ENCODE measurements at regions not wholly inside any gene's neighbourhood (a gene's known extent, or its start where the extent isn't known, plus 50 kb on each side); places are given as distances from the start of the nearest gene placed in this dataset.

DNA sequence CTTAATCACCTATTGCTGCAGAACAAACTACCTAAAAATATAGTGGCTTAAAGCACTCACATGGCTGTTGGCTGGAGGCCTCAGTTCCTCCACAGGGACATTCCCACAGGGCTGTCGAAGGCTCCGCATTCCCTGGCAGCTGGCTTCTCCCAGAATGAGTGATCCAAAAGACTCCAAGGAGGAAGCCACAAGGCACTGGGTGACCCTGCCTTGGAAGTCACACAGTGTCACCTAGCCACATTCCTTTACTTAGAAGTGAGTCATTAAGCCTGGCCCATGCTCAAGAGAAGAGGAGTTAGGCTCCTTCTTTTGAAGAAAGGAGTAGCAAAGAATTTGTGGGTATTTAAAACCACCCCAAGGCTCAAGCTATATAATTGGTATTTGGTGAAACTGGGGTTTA, 63.9 kb upstream of the MAP1LC3B2 start:
- no peak for TF ChIP-seq FOXP2 (optimal IDR thresholded peaks at IDR 0.05; ENCODE audit: borderline replicate concordance, extremely low read depth, extremely low read length, insufficient read depth)
- TF ChIP-seq, protein P1, sequence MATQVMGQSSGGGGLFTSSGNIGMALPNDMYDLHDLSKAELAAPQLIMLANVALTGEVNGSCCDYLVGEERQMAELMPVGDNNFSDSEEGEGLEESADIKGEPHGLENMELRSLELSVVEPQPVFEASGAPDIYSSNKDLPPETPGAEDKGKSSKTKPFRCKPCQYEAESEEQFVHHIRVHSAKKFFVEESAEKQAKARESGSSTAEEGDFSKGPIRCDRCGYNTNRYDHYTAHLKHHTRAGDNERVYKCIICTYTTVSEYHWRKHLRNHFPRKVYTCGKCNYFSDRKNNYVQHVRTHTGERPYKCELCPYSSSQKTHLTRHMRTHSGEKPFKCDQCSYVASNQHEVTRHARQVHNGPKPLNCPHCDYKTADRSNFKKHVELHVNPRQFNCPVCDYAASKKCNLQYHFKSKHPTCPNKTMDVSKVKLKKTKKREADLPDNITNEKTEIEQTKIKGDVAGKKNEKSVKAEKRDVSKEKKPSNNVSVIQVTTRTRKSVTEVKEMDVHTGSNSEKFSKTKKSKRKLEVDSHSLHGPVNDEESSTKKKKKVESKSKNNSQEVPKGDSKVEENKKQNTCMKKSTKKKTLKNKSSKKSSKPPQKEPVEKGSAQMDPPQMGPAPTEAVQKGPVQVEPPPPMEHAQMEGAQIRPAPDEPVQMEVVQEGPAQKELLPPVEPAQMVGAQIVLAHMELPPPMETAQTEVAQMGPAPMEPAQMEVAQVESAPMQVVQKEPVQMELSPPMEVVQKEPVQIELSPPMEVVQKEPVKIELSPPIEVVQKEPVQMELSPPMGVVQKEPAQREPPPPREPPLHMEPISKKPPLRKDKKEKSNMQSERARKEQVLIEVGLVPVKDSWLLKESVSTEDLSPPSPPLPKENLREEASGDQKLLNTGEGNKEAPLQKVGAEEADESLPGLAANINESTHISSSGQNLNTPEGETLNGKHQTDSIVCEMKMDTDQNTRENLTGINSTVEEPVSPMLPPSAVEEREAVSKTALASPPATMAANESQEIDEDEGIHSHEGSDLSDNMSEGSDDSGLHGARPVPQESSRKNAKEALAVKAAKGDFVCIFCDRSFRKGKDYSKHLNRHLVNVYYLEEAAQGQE (IDR thresholded peaks at IDR 0.05; ENCODE audit: insufficient read depth in 1 of 2, low read depth in 2 of 2, low read length in 2 of 2): no peak
- no peak for TF ChIP-seq SIN3A (IDR thresholded peaks at IDR 0.05; ENCODE audit: borderline replicate concordance, insufficient read depth, low read length)
- no peak for TF ChIP-seq POLR2AphosphoS5 (IDR thresholded peaks at IDR 0.05; ENCODE audit: low read depth, low read length)
- no peak for TF ChIP-seq TAF1 (IDR thresholded peaks at IDR 0.05; ENCODE audit: borderline replicate concordance, insufficient read depth, low read length)

DNA sequence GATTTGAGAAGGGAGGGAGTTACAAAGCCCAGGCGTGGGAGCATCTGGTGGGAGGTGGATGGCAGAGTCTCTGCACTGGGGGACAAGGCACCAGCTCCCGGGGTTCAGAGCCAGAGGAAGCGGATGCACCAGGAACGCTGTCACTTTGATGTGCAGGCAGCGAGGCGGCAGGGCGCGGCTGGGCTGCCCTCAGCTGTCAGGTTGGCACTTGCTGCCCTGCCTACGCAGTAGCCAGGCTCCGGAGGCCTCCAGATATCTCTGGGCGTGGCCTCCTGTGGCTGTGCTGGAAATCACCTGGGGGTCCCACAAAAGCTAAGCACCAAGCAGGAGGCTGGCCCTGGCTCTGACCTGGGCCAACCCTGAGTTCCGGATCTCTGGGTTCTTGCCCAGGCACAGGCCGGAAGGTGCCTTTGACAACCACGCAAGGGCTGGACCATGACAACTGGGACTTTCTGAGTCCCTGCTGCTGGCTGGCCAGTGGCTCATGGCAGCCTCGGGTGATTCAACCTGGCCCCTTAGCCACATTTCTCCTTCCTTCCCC, 62.1 kb upstream of the MAP1LC3B2 start:
- TF ChIP-seq TAF1 (IDR thresholded peaks at IDR 0.05; ENCODE audit: borderline replicate concordance, insufficient read depth, low read length) (no peak), POLR2AphosphoS5 (IDR thresholded peaks at IDR 0.05; ENCODE audit: low read depth, low read length) (no peak), SIN3A (IDR thresholded peaks at IDR 0.05; ENCODE audit: borderline replicate concordance, insufficient read depth, low read length) (no peak), FOXP2 (optimal IDR thresholded peaks at IDR 0.05; ENCODE audit: borderline replicate concordance, extremely low read depth, extremely low read length, insufficient read depth) (no peak)
- TF ChIP-seq, protein P1 (IDR thresholded peaks at IDR 0.05; ENCODE audit: insufficient read depth in 1 of 2, low read depth in 2 of 2, low read length in 2 of 2): no peak

DNA sequence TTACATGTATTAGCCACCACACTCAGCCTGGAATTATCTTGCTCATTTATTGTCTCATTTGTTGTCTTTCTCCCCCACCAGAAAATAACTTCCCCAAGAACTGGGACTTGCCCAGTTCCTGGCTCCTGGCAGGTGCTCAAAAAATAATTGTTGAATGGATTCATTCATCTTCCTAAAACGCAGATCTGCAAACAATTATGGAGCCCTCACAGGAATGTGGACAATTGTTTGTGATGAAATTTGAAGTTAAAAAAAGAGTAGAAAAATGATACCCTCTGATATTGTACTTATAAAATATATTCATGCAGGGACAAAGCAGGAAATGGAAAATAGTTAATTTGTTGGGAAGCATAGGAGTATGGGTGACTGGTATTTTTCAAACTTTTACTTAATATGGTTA, 60.7 kb upstream of the MAP1LC3B2 start:
- TF ChIP-seq FOXP2 (optimal IDR thresholded peaks at IDR 0.05; ENCODE audit: borderline replicate concordance, extremely low read depth, extremely low read length, insufficient read depth) (no peak), SIN3A (IDR thresholded peaks at IDR 0.05; ENCODE audit: borderline replicate concordance, insufficient read depth, low read length) (no peak), TAF1 (IDR thresholded peaks at IDR 0.05; ENCODE audit: borderline replicate concordance, insufficient read depth, low read length) (no peak), POLR2AphosphoS5 (IDR thresholded peaks at IDR 0.05; ENCODE audit: low read depth, low read length) (peak; percentile 35; the same call in 1 of the 2 replicates)

DNA sequence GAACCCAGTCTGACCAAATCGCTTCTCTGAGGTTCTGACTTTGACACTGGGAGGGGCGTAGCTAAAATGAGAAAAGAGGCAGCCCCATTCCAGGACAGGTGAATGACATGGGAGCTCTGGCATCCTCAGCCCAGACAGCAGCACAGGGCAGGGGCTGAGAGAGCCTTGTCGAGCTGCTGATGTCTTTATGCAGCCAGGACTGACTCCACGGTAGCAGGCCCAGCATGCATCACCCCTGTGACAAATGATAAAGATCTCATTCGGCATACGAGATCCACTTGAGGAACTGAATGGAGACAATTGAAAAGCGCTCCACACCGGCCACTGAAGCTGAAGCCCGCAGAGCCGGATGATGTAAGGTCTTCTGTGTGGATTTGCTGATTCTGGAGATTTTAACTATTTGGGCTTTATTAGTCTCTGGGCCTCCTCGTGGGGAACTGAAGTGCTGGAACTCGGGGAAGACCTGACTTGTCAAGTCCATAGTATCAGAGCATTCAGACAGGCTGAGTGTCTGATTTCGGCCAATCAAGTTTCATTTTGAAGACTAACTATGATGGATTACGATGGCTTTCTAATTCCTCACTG, 56.9 kb upstream of the MAP1LC3B2 start:
- TF ChIP-seq TAF1 (IDR thresholded peaks at IDR 0.05; ENCODE audit: borderline replicate concordance, insufficient read depth, low read length) (no peak), SIN3A (IDR thresholded peaks at IDR 0.05; ENCODE audit: borderline replicate concordance, insufficient read depth, low read length) (no peak), FOXP2 (optimal IDR thresholded peaks at IDR 0.05; ENCODE audit: borderline replicate concordance, extremely low read depth, extremely low read length, insufficient read depth) (no peak), POLR2AphosphoS5 (IDR thresholded peaks at IDR 0.05; ENCODE audit: low read depth, low read length) (no peak)
- TF ChIP-seq, protein P1 (IDR thresholded peaks at IDR 0.05; ENCODE audit: insufficient read depth in 1 of 2, low read depth in 2 of 2, low read length in 2 of 2): no peak

DNA sequence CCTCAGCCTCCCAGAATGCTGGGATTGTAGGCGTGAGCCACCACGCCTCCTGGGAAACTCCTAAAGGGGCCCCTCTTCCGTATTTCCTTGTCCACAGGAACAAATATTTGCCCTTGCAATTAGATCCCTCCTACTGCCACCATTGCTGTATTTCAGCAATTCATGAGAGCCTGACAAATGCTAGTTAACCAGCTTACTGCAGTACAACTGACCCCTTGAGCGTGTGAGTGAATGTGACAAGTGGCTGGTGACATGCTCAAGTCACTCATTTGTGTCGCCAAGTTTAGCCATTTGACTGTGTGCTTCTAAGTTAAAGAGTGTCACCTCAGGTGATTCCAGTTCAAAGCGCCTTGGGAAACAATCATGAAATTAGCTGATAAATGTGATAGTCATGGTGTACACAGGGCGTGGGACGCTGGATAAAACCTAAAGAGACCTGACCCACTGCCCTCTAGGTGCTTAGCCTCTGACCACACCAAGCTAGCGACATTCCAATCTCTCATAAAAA, 56.1 kb upstream of the MAP1LC3B2 start:
- TF ChIP-seq SIN3A (IDR thresholded peaks at IDR 0.05; ENCODE audit: borderline replicate concordance, insufficient read depth, low read length) (no peak), POLR2AphosphoS5 (IDR thresholded peaks at IDR 0.05; ENCODE audit: low read depth, low read length) (no peak), TAF1 (IDR thresholded peaks at IDR 0.05; ENCODE audit: borderline replicate concordance, insufficient read depth, low read length) (no peak), FOXP2 (optimal IDR thresholded peaks at IDR 0.05; ENCODE audit: borderline replicate concordance, extremely low read depth, extremely low read length, insufficient read depth) (no peak)
- TF ChIP-seq, protein P1 (IDR thresholded peaks at IDR 0.05; ENCODE audit: insufficient read depth in 1 of 2, low read depth in 2 of 2, low read length in 2 of 2): no peak

All from PFSK-1 (cell line).